NOMO-1 treated with dmso at 0.1 percent for 144 hours (cell line): ENCODE measurements at regions not wholly inside any gene's neighbourhood (a gene's known extent, or its start where the extent isn't known, plus 50 kb on each side); places are given as distances from the start of the nearest gene placed in this dataset.

ENCODE experiments used
- DNase-seq: peaks from one replicate; lab custom pipeline; 2025; ENCODE audit not compliant: unreplicated experiment; lab: John Stamatoyannopoulos, UW

GRCh38 chr2:129620411-129620810 is 359.1 kb upstream of the RAB6C start:
- no peak for DNase-seq

- DNase-seq, result no peak
Measured at GRCh38 chr2:129623783-129624182, 355.7 kb upstream of the RAB6C start.

- no peak for DNase-seq
Measured at GRCh38 chr2:129627437-129627836, 352.0 kb upstream of the RAB6C start.

GRCh38 chr2:129636692-129637091 is 342.8 kb upstream of the RAB6C start:
- DNase-seq, result no peak

GRCh38 chr2:129641371-129641770 is 338.1 kb upstream of the RAB6C start:
- DNase-seq, result no peak

- DNase-seq, result no peak
Measured at GRCh38 chr2:129642526-129643043, 336.9 kb upstream of the RAB6C start.

- no peak for DNase-seq
Measured at GRCh38 chr2:129645335-129645734, 334.1 kb upstream of the RAB6C start.

- DNase-seq, result no peak
Measured at GRCh38 chr2:129646107-129646506, 333.4 kb upstream of the RAB6C start.

- no peak for DNase-seq
Measured at GRCh38 chr2:129653246-129653645, 326.2 kb upstream of the RAB6C start.

- no peak for DNase-seq
Measured at GRCh38 chr2:129654331-129654730, 325.1 kb upstream of the RAB6C start.

GRCh38 chr2:129656081-129656598 is 323.3 kb upstream of the RAB6C start:
- DNase-seq, result no peak

GRCh38 chr2:129658430-129658829 is 321.0 kb upstream of the RAB6C start:
- no peak for DNase-seq

GRCh38 chr2:129661935-129662334 is 317.5 kb upstream of the RAB6C start:
- no peak for DNase-seq

- DNase-seq, result no peak
Measured at GRCh38 chr2:129667577-129667976, 311.9 kb upstream of the RAB6C start.

GRCh38 chr2:129672521-129672920 is 306.9 kb upstream of the RAB6C start:
- no peak for DNase-seq

- DNase-seq, result no peak
Measured at GRCh38 chr2:129673234-129673633, 306.2 kb upstream of the RAB6C start.

GRCh38 chr2:129673847-129674711 is 305.4 kb upstream of the RAB6C start:
- DNase-seq, result no peak

- DNase-seq, result no peak
Measured at GRCh38 chr2:129678751-129679150, 300.7 kb upstream of the RAB6C start.

GRCh38 chr2:129681788-129682187 is 297.7 kb upstream of the RAB6C start:
- DNase-seq, result no peak

GRCh38 chr2:129689653-129690448 is 289.6 kb upstream of the RAB6C start:
- DNase-seq, result no peak

GRCh38 chr2:129695496-129695895 is 284.0 kb upstream of the RAB6C start:
- no peak for DNase-seq

- DNase-seq, result no peak
Measured at GRCh38 chr2:129698593-129698992, 280.9 kb upstream of the RAB6C start.
